ENCODE measurements at regions not wholly inside any gene's neighbourhood (a gene's known extent, or its start where the extent isn't known, plus 50 kb on each side); places are given as distances from the start of the nearest gene placed in this dataset.

DNA sequence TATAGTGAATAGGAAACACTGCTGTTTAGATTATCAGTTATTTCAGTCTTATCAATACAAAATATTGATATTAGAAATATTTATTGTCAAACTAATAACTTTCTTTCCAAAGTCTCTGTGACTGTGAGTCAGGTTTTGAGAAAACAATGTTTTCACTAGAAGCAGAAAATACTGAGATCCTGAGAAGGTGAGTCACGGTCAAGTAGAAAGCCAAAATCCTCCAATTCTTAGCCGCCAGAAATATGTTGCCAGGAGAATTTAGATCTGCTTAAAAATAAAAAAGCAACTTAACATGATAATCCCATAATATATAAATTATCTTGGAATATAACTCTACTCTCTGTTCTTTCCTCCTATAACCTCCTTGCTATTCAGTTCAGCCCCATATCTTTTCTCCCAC lies 181.9 kb upstream of the NRXN1 start:
- no peak for TF ChIP-seq CTCF (IDR thresholded peaks at IDR 0.05; ENCODE audit: low read length)
- TF ChIP-seq EZH2phosphoT487 (IDR thresholded peaks at IDR 0.05; ENCODE audit: low read length): no peak
